Muscle layer of colon (tissue), 2 donors: ENCODE measurements at regions not wholly inside any gene's neighbourhood (a gene's known extent, or its start where the extent isn't known, plus 50 kb on each side); places are given as distances from the start of the nearest gene placed in this dataset.

ENCODE experiments used
- H3K27ac ChIP-seq: one replicate; pipeline ENCODE4 v1.7.0; 2013; ENCODE audit warnings: low read depth, mild to moderate bottlenecking, low read length, moderate library complexity
- H3K27me3 ChIP-seq, 2 donors: one replicate each; pipeline ENCODE4 v1.7.0; 2013; ENCODE audit warnings: low read length in 2 of 2, mild to moderate bottlenecking in 2 of 2; ENCODE audit not compliant: insufficient read depth in 2 of 2, control insufficient read depth in 1 of 2
- H3K36me3 ChIP-seq: one replicate; pipeline ENCODE4 v1.7.0; 2013; ENCODE audit warnings: mild to moderate bottlenecking, low read length; ENCODE audit not compliant: insufficient read depth
- H3K4me1 ChIP-seq: one replicate; pipeline ENCODE4 v1.7.0; 2013; ENCODE audit warnings: mild to moderate bottlenecking, low read length; ENCODE audit not compliant: insufficient read depth
- H3K4me3 ChIP-seq, 2 donors: one replicate each; pipeline ENCODE4 v1.7.0; 2013; ENCODE audit warnings: low read length in 2 of 2, low read depth in 1 of 2, mild to moderate bottlenecking in 1 of 2, moderate library complexity in 1 of 2
- H3K9ac ChIP-seq: one replicate; pipeline ENCODE4 v1.7.0; 2013; ENCODE audit warnings: low read length
- H3K9me3 ChIP-seq: one replicate; pipeline ENCODE4 v1.7.0; 2013; ENCODE audit warnings: mild to moderate bottlenecking, low read length
- donor health status: abdominal sarcoma.
- donor health status: Adenocarcinoma of cecum.

DNA sequence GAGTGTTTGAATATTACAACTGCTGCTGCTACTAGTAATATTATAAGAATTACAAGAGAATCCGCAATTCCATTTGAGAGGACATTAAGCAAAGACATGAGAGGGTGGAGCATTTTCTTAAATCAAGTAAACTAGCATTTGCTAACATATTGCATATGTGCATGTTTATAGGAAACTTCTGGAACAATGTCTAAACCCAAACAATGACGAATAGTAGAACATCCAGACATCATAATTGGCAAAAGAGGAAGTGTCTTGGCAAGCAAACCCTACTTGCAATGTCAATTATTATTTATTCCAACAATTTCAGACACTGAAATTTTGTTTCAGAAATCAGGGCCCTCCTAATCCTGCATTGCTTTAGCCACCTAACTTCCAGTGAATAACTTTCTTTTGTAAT lies 1155.3 kb upstream of the GJE1 start:
- H3K9ac ChIP-seq = no peak overlapping the region
- no peaks in the 10 kb centered on the region for H3K9me3 ChIP-seq
- H3K4me3 ChIP-seq = no peak overlapping the region
- H3K27ac ChIP-seq = no peak overlapping the region
- no peaks in the 10 kb centered on the region for H3K27me3 ChIP-seq
- no peaks in the 10 kb centered on the region for H3K36me3 ChIP-seq
- peaks cover 22% of the 10 kb centered on the region for H3K4me1 ChIP-seq

- no peak overlapping the region for H3K4me3 ChIP-seq
- H3K36me3 ChIP-seq = no peaks in the 10 kb centered on the region
- H3K4me1 ChIP-seq = peaks cover 22% of the 10 kb centered on the region
- no peaks in the 10 kb centered on the region for H3K27me3 ChIP-seq
- H3K27ac ChIP-seq = no peak overlapping the region
- H3K9ac ChIP-seq = no peak overlapping the region
- H3K9me3 ChIP-seq = no peaks in the 10 kb centered on the region
Measured at GRCh38 chr6:140976806-140977205, 1155.9 kb upstream of the GJE1 start.

- Histone ChIP-seq H3K27me3 (no peaks in the 10 kb centered on the region), H3K4me3 (no peak overlapping the region), H3K36me3 (no peaks in the 10 kb centered on the region), H3K4me1 (no peaks in the 10 kb centered on the region), H3K9ac (no peak overlapping the region), H3K27ac (no peak overlapping the region), H3K9me3 (no peaks in the 10 kb centered on the region)
Measured at GRCh38 chr6:140970485-140970884, 1162.2 kb upstream of the GJE1 start.

DNA sequence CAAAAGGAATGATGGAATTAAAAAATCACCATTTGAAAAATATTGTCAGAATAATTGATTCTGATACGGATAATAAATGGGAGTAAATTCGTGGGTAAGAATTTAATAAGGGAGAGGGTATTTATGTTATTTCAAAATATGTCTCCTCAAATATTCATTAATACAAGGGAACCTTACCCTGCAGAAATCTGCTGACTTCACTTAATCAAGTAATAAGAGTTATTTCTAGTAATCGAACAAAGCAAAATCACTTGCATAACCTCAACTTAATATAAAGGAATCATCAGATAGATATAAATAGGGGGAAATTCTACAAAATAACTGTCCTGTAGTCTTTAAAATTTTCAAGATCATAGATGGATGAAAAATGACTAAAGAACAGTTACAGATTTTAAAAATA lies 1164.7 kb upstream of the GJE1 start:
- no peak overlapping the region for H3K4me3 ChIP-seq
- H3K9ac ChIP-seq = no peak overlapping the region
- no peaks in the 10 kb centered on the region for H3K36me3 ChIP-seq
- no peaks in the 10 kb centered on the region for H3K27me3 ChIP-seq
- no peaks in the 10 kb centered on the region for H3K9me3 ChIP-seq
- no peaks in the 10 kb centered on the region for H3K4me1 ChIP-seq
- H3K27ac ChIP-seq = no peak overlapping the region

DNA sequence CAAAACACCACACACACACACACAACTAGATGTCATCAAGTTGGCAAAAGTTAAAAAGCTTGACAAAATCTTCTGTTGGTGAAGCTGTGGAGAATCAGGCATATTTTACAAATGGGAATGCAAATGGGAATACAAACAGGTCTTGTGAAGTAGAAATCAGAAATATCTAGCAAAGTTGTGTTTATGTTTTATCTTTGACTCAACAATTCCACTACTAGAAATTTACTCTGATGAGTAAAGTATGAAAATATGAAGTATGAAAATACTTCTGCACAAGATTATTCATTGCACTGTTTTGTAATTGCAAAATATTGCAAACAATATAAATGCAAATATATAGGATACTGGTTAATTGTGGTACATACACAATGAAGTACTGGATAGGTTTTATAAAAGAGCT lies 1166.0 kb upstream of the GJE1 start:
- Histone ChIP-seq H3K9me3 (no peaks in the 10 kb centered on the region), H3K27ac (no peak overlapping the region), H3K4me1 (no peaks in the 10 kb centered on the region)

GRCh38 chr6:140960566-140960965 lies 1172.2 kb upstream of the GJE1 start:
- Histone ChIP-seq H3K4me1 (no peaks in the 10 kb centered on the region), H3K9me3 (no peaks in the 10 kb centered on the region), H3K36me3 (no peaks in the 10 kb centered on the region), H3K9ac (no peak overlapping the region), H3K27ac (no peak overlapping the region), H3K27me3 (no peaks in the 10 kb centered on the region), H3K4me3 (no peak overlapping the region)

More for the DNA sequence above, 1166.0 kb upstream of the GJE1 start:
- no peaks in the 10 kb centered on the region for H3K36me3 ChIP-seq
- H3K4me3 ChIP-seq = no peak overlapping the region
- H3K9ac ChIP-seq = no peak overlapping the region
- no peaks in the 10 kb centered on the region for H3K27me3 ChIP-seq

DNA sequence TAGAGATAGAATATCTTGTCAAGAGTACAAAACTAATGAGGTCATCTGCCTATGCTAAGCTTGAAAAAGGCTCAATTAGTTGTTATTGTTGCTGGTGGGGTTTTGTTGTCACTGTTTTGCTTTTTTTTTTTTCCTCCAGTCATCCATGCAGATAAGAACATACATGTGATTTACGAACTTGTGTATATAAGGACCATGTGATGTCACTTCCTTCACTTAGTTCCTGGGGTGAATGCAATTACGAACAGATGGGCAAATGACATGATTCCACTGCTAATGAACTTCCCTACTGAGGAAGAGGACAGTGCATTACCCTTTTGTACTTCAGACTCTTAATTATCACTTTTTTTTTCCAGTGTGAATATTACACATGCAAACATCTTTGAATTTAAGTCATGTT lies 1175.3 kb upstream of the GJE1 start:
- Histone ChIP-seq H3K27ac (no peak overlapping the region), H3K4me1 (no peaks in the 10 kb centered on the region), H3K9me3 (no peaks in the 10 kb centered on the region), H3K36me3 (no peaks in the 10 kb centered on the region), H3K4me3 (no peak overlapping the region), H3K27me3 (no peaks in the 10 kb centered on the region), H3K9ac (no peak overlapping the region)

GRCh38 chr6:140956571-140957369 lies 1176.0 kb upstream of the GJE1 start:
- Histone ChIP-seq H3K4me3 (no peak overlapping the region), H3K4me1 (no peaks in the 10 kb centered on the region), H3K9me3 (no peaks in the 10 kb centered on the region), H3K36me3 (no peaks in the 10 kb centered on the region), H3K27me3 (no peaks in the 10 kb centered on the region), H3K9ac (no peak overlapping the region), H3K27ac (no peak overlapping the region)

GRCh38 chr6:140940251-140940925 lies 1192.3 kb upstream of the GJE1 start:
- H3K9me3 ChIP-seq = no peaks in the 10 kb centered on the region
- no peak overlapping the region for H3K27ac ChIP-seq
- no peak overlapping the region for H3K4me3 ChIP-seq
- no peak overlapping the region for H3K9ac ChIP-seq
- no peaks in the 10 kb centered on the region for H3K27me3 ChIP-seq
- H3K4me1 ChIP-seq = no peaks in the 10 kb centered on the region
- H3K36me3 ChIP-seq = no peaks in the 10 kb centered on the region

- no peak overlapping the region for H3K27ac ChIP-seq
- no peaks in the 10 kb centered on the region for H3K36me3 ChIP-seq
- no peak overlapping the region for H3K9ac ChIP-seq
- no peaks in the 10 kb centered on the region for H3K27me3 ChIP-seq
- no peaks in the 10 kb centered on the region for H3K9me3 ChIP-seq
- H3K4me1 ChIP-seq = no peaks in the 10 kb centered on the region
- H3K4me3 ChIP-seq = no peak overlapping the region
Measured at GRCh38 chr6:140932909-140933308, 1199.8 kb upstream of the GJE1 start.

DNA sequence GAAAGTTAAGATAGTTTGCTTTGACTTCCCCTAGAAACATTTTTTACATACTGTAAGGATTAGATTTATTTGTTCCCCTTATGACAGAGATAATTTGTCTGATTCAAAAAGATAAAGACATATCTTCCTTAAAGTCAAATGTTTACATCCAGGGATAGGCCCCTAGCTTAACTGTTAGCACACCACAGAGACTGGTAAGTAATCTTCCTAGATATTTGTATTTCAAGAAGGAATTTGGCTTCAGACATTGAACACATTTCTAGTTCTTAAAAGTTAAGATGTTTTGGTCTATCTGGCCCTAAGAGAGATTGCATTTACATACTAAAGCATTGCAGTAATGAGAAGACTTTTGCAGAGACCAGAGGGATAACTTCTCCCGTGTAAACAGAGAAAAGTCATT lies 1201.1 kb upstream of the GJE1 start:
- Histone ChIP-seq H3K27me3 (no peaks in the 10 kb centered on the region), H3K36me3 (no peaks in the 10 kb centered on the region), H3K4me3 (no peak overlapping the region), H3K9ac (no peak overlapping the region), H3K27ac (no peak overlapping the region), H3K9me3 (no peaks in the 10 kb centered on the region), H3K4me1 (no peaks in the 10 kb centered on the region)

DNA sequence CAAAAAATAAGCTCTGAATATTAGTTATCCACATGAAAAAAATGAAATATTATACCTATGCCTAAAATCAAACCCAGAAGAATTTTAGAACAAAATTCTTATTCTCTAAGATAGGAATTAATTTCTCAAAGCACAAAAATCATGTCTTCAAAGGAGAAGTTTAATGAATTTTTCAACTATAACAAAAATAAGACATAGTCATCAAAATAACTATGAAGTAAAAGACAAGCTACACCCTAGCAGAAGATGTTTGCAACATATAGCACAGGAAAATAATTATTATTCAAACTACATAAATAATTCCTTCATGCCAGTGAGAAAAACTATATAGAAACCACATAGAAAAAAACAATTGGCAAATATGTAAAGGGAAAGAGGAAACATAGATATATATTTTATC lies 1203.6 kb upstream of the GJE1 start:
- Histone ChIP-seq H3K4me1 (no peaks in the 10 kb centered on the region), H3K4me3 (no peak overlapping the region), H3K27ac (no peak overlapping the region), H3K9ac (no peak overlapping the region), H3K27me3 (no peaks in the 10 kb centered on the region), H3K36me3 (no peaks in the 10 kb centered on the region), H3K9me3 (no peaks in the 10 kb centered on the region)
